Ovary (tissue), 7 donors: ENCODE measurements at regions not wholly inside any gene's neighbourhood (a gene's known extent, or its start where the extent isn't known, plus 50 kb on each side); places are given as distances from the start of the nearest gene placed in this dataset.

Experiments
- DNase-seq, 5 donors: peaks; one replicate each; pipeline ENCODE4 v3.0.0-alpha.2; 2019 to 2020
- H3K27ac ChIP-seq, 2 donors: fragments of 200-600 bp; one replicate each; pipeline versions ENCODE4 v1.5.1 to v1.8.0; 2019 to 2022
- H3K27me3 ChIP-seq: fragments of 200-600 bp; one replicate; pipeline ENCODE4 v1.8.0; 2022
- H3K36me3 ChIP-seq: fragments of 200-600 bp; sonication (generic); one replicate; pipeline ENCODE4 v1.5.1; 2019
- H3K4me1 ChIP-seq: one replicate; pipeline ENCODE4 v1.8.1; 2013; ENCODE audit warnings: mild to moderate bottlenecking, moderate library complexity; ENCODE audit not compliant: insufficient read depth
- H3K4me3 ChIP-seq: fragments of 200-600 bp; sonication (generic); one replicate; pipeline ENCODE4 v1.5.1; 2017
- H3K9me3 ChIP-seq, 2 donors: fragments of 200-600 bp in 1 of 2; sonication (generic) in 1 of 2; one replicate each; pipeline versions ENCODE4 v1.5.1 to v1.8.1; 2013 to 2019; ENCODE audit warnings: mild to moderate bottlenecking in 1 of 2, moderate library complexity in 1 of 2
- EP300 ChIP-seq: sonication (generic); formaldehyde crosslinking; IDR thresholded peaks from one replicate; pipeline ENCODE4 v1.6.1; 2017; ENCODE audit warnings: antibody characterized with exemption
- POLR2A ChIP-seq: fragments of 450-650 bp; IDR thresholded peaks from one replicate; pipeline ENCODE4 v1.6.1; 2017; ENCODE audit warnings: antibody characterized with exemption, mild to moderate bottlenecking, moderate library complexity
- WGBS, 3 donors: extraction: QIAGEN DNeasy Blood & Tissue Kit in 1 of 3; methylation state at CpG; one replicate each; pipeline versions ENCODE4 v1.1.5 to v1.1.7; 2013 to 2017; 5-methylcytosine and 5-hydroxymethylcytosine counted together
- intact Hi-C, 4 donors: fragments of 100-400 bp; cut with DNase I; formaldehyde crosslinking; loops; one replicate each; pipeline versions ENCODE4 v1.11.0 to v1.15.1; 2022 to 2023
- TF ChIP-seq, protein P1 (sequence below), 3 donors: fragments of 450-650 bp in 2 of 3; fragments of 200-600 bp in 1 of 3; IDR thresholded peaks; one replicate each; pipeline versions ENCODE4 v1.5.1 to v1.8.0; 2016 to 2022; ENCODE audit warnings: antibody characterized with exemption in 3 of 3, mild to moderate bottlenecking in 1 of 3
- donor health status: DM: no; HTN: no; CAD: no; lungs with moderate emphysema.
- donor health status: DM: no; HTN: no; CAD: no.
- donor health status: Bipolar disorder and iron deficiency.
- donor health status: DM: no; HTN: no; CAD: no.
- donor health status: DM: yes; HTN: yes; CAD: no.

DNA sequence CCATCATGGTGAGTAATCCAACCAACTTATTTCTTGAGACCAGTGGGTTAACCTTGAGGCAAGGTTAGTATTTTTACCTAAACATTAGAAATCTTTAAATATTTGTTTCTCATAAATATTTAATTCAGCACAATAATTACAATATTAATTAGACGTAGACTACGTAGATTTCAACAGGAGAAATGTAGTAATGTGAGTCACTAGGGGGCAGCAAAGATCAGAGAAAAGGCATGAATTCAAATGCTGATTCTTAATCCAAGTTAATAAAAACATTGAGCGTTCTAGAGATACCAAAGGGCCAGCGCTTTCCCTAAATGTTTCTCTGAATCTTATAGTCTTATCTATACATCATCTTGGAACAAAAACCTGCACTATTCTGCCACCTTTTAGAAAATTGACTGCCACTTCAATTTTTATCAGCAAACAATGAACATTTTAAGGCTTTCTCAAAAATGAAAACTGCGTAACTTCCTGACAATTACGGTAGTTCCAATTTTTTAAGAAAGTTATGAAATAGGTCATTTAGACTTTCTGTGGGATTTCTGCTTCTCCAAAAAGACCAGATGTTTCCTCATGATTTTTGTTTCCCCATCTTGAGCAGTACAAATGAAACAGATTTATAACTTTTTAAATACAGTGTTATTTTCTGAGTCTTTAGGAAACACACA lies 180.7 kb downstream of the GASK1B start:
- intact Hi-C loops = loop anchor here (2.0 to 10.0 kb wide), 3 partner anchors 179 to 263 kb away; partner anchors contain the start of gene GASK1B (in 3 of the 4)
- peak overlapping the region; percentile 34 for H3K4me3 ChIP-seq
- no peaks in the 10 kb centered on the region for H3K36me3 ChIP-seq
- no peak for TF ChIP-seq EP300
- TF ChIP-seq POLR2A = no peak
- TF ChIP-seq, protein P1, sequence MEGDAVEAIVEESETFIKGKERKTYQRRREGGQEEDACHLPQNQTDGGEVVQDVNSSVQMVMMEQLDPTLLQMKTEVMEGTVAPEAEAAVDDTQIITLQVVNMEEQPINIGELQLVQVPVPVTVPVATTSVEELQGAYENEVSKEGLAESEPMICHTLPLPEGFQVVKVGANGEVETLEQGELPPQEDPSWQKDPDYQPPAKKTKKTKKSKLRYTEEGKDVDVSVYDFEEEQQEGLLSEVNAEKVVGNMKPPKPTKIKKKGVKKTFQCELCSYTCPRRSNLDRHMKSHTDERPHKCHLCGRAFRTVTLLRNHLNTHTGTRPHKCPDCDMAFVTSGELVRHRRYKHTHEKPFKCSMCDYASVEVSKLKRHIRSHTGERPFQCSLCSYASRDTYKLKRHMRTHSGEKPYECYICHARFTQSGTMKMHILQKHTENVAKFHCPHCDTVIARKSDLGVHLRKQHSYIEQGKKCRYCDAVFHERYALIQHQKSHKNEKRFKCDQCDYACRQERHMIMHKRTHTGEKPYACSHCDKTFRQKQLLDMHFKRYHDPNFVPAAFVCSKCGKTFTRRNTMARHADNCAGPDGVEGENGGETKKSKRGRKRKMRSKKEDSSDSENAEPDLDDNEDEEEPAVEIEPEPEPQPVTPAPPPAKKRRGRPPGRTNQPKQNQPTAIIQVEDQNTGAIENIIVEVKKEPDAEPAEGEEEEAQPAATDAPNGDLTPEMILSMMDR (IDR thresholded peaks at IDR 0.05) = peak; percentile 79 to 96 (median 83)
- H3K9me3 ChIP-seq = no peaks in the 10 kb centered on the region
- 1 to 5% (median 1%) methylated on average over 6 of the region's 6 CpGs for WGBS, 3 donors
- H3K4me1 ChIP-seq = peaks cover 7% of the 10 kb centered on the region
- DNase-seq = peak in 3 of 5 donors; percentile 30 to 65 (median 36)
- H3K27me3 ChIP-seq = no peaks in the 10 kb centered on the region
- H3K27ac ChIP-seq = peak overlapping the region; percentile 64 to 86

GRCh38 chr4:157988641-157989040 lies 184.2 kb downstream of the GASK1B start:
- Histone ChIP-seq H3K27me3 (no peaks in the 10 kb centered on the region), H3K4me1 (no peaks in the 10 kb centered on the region), H3K27ac (no peak overlapping the region), H3K4me3 (no peak overlapping the region), H3K36me3 (no peaks in the 10 kb centered on the region), H3K9me3 (no peaks in the 10 kb centered on the region)
- TF ChIP-seq EP300 (no peak), POLR2A (no peak)
- TF ChIP-seq, protein P1 (IDR thresholded peaks at IDR 0.05) = no peak
- intact Hi-C loops = loop anchor here in 1 of 4 donors (10.0 kb wide), 1 partner anchor 266 kb away; no protein-coding TSS in a partner anchor
- 86 to 96% (median 88%) methylated on average over 2 of the region's 2 CpGs for WGBS, 3 donors
- DNase-seq = no peak

- no peak for TF ChIP-seq POLR2A
- TF ChIP-seq EP300 = no peak
- TF ChIP-seq, protein P1 (IDR thresholded peaks at IDR 0.05) = no peak
- no peak overlapping the region for H3K4me3 ChIP-seq
- 63 to 94% (median 94%) methylated on average over 4 of the region's 4 CpGs for WGBS, 3 donors
- intact Hi-C loops = loop anchor here in 1 of 4 donors (10.0 kb wide), 1 partner anchor 270 kb away; no protein-coding TSS in a partner anchor
- no peaks in the 10 kb centered on the region for H3K27me3 ChIP-seq
- H3K27ac ChIP-seq = no peak overlapping the region
- H3K36me3 ChIP-seq = no peaks in the 10 kb centered on the region
- H3K9me3 ChIP-seq = no peaks in the 10 kb centered on the region
- DNase-seq = no peak
- no peaks in the 10 kb centered on the region for H3K4me1 ChIP-seq
Observed at GRCh38 chr4:157984285-157984911, 188.4 kb downstream of the GASK1B start.

GRCh38 chr4:157983300-157983699 lies 189.5 kb downstream of the GASK1B start:
- no peak overlapping the region for H3K27ac ChIP-seq
- H3K4me3 ChIP-seq = no peak overlapping the region
- WGBS, 3 donors = 89 to 90% (median 90%) methylated on average over 6 of the region's 6 CpGs
- intact Hi-C loops = loop anchor here in 1 of 4 donors (10.0 kb wide), 1 partner anchor 272 kb away; no protein-coding TSS in a partner anchor
- H3K9me3 ChIP-seq = no peaks in the 10 kb centered on the region
- no peaks in the 10 kb centered on the region for H3K36me3 ChIP-seq
- DNase-seq = no peak
- H3K27me3 ChIP-seq = no peaks in the 10 kb centered on the region
- TF ChIP-seq POLR2A (no peak), EP300 (no peak)
- TF ChIP-seq, protein P1 (IDR thresholded peaks at IDR 0.05) = no peak
- H3K4me1 ChIP-seq = no peaks in the 10 kb centered on the region
